ENCODE measurements at regions not wholly inside any gene's neighbourhood (a gene's known extent, or its start where the extent isn't known, plus 50 kb on each side); places are given as distances from the start of the nearest gene placed in this dataset.

- Histone ChIP-seq H4K20me1 (ENCODE audit: insufficient read depth, low read length) (no peaks in the 10 kb centered on the region), H3K36me3 (ENCODE audit: insufficient read depth, low read length) (no peaks in the 10 kb centered on the region), H2AFZ (ENCODE audit: low read length) (no peak overlapping the region), H3K27me3 (ENCODE audit: insufficient read depth, low read length) (no peaks in the 10 kb centered on the region), H3K9me3 (ENCODE audit: low read depth, low read length) (peaks cover 3% of the 10 kb centered on the region), H3K79me2 (ENCODE audit: insufficient read depth, low read length) (no peaks in the 10 kb centered on the region), H3K27ac (ENCODE audit: low read depth, low read length) (no peak overlapping the region), H3K4me1 (ENCODE audit: insufficient read depth, low read length) (no peaks in the 10 kb centered on the region), H3K4me3 (ENCODE audit: insufficient read depth, low read length) (no peak overlapping the region), H3K4me2 (ENCODE audit: insufficient read depth, low read length) (no peak overlapping the region)
- TF ChIP-seq, protein P1, sequence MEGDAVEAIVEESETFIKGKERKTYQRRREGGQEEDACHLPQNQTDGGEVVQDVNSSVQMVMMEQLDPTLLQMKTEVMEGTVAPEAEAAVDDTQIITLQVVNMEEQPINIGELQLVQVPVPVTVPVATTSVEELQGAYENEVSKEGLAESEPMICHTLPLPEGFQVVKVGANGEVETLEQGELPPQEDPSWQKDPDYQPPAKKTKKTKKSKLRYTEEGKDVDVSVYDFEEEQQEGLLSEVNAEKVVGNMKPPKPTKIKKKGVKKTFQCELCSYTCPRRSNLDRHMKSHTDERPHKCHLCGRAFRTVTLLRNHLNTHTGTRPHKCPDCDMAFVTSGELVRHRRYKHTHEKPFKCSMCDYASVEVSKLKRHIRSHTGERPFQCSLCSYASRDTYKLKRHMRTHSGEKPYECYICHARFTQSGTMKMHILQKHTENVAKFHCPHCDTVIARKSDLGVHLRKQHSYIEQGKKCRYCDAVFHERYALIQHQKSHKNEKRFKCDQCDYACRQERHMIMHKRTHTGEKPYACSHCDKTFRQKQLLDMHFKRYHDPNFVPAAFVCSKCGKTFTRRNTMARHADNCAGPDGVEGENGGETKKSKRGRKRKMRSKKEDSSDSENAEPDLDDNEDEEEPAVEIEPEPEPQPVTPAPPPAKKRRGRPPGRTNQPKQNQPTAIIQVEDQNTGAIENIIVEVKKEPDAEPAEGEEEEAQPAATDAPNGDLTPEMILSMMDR (IDR thresholded peaks at IDR 0.05; ENCODE audit: extremely low read depth, low read depth, low read length): no peak
- DNase-seq (ENCODE audit: insufficient read length, low spot score, missing footprints): no peak
Measured at GRCh38 chr1:57590978-57591377, 167.1 kb upstream of the DAB1 start.

DNA sequence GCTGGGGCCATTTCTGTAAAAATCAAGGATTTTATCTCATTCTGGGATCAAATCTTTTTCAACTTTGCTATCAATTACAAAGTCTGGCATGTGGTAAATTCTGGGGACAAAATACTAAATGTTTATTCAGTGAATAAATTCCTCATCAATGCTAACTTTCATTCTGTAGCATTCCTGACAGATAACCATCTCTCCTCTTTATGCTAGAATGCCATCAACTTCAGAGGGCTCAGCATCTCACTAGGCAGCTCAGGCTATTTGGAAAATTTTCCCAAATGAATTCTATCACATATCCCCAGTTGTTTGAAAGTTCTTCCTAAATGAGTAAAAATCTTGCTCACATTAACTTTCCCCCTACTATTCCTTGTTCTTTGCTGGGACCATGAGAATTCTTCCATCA, 163.0 kb upstream of the DAB1 start:
- no peak overlapping the region for H3K27ac ChIP-seq (ENCODE audit: low read depth, low read length)
- H4K20me1 ChIP-seq (ENCODE audit: insufficient read depth, low read length): no peaks in the 10 kb centered on the region
- H2AFZ ChIP-seq (ENCODE audit: low read length): no peak overlapping the region
- no peak overlapping the region for H3K4me3 ChIP-seq (ENCODE audit: insufficient read depth, low read length)
- TF ChIP-seq, protein P1 (IDR thresholded peaks at IDR 0.05; ENCODE audit: extremely low read depth, low read depth, low read length): no peak
- no peaks in the 10 kb centered on the region for H3K79me2 ChIP-seq (ENCODE audit: insufficient read depth, low read length)
- no peak overlapping the region for H3K4me2 ChIP-seq (ENCODE audit: insufficient read depth, low read length)
- H3K36me3 ChIP-seq (ENCODE audit: insufficient read depth, low read length): no peaks in the 10 kb centered on the region
- DNase-seq (ENCODE audit: insufficient read length, low spot score, missing footprints): no peak
- H3K27me3 ChIP-seq (ENCODE audit: insufficient read depth, low read length): no peaks in the 10 kb centered on the region
- H3K4me1 ChIP-seq (ENCODE audit: insufficient read depth, low read length): no peaks in the 10 kb centered on the region
- no peaks in the 10 kb centered on the region for H3K9me3 ChIP-seq (ENCODE audit: low read depth, low read length)

DNA sequence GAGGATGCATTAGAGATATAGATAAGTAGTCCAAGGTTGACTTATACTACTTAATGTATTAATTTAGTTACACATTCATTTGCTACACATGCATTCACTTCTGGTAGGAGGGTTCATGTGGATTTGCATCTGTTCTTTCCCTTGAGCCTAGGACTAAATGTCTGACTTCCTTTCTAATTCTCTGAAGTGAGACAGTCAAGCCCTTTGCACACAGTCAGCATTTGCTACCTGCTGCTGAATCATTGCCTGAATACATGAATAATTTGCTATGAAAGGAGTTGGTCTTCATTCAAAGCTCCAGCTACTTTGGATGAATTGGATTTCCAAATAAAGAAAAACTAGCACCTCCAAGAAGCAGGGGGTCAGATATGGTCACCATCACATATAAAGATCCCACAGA, 154.8 kb upstream of the DAB1 start:
- Histone ChIP-seq H2AFZ (ENCODE audit: low read length) (no peak overlapping the region), H3K4me3 (ENCODE audit: insufficient read depth, low read length) (no peak overlapping the region), H4K20me1 (ENCODE audit: insufficient read depth, low read length) (no peaks in the 10 kb centered on the region), H3K4me2 (ENCODE audit: insufficient read depth, low read length) (no peak overlapping the region), H3K36me3 (ENCODE audit: insufficient read depth, low read length) (no peaks in the 10 kb centered on the region), H3K27me3 (ENCODE audit: insufficient read depth, low read length) (no peaks in the 10 kb centered on the region), H3K79me2 (ENCODE audit: insufficient read depth, low read length) (no peaks in the 10 kb centered on the region), H3K4me1 (ENCODE audit: insufficient read depth, low read length) (no peaks in the 10 kb centered on the region), H3K9me3 (ENCODE audit: low read depth, low read length) (no peaks in the 10 kb centered on the region), H3K27ac (ENCODE audit: low read depth, low read length) (no peak overlapping the region)
- TF ChIP-seq, protein P1 (IDR thresholded peaks at IDR 0.05; ENCODE audit: extremely low read depth, low read depth, low read length): no peak
- DNase-seq (ENCODE audit: insufficient read length, low spot score, missing footprints): no peak

DNA sequence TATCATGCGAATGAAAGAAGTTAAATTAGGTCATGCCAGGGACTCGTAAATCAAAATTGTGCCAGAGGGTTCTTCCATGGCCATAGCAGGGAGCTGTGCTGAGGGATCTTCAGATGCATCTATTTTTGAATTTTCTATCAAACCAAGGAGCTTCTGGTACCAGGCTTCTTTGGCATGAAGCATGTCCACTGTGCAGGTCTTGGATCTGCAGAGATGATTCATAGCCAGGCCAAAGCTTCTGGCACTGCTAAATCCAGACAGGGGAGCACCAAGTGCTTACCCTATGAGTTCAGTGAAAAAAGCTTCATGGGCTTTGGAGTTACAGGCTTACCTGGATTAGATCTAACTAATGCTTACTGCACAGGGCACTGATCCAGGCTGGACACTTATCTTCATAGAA, 154.2 kb upstream of the DAB1 start:
- H3K4me1 ChIP-seq (ENCODE audit: insufficient read depth, low read length): no peaks in the 10 kb centered on the region
- H2AFZ ChIP-seq (ENCODE audit: low read length): no peak overlapping the region
- H3K9me3 ChIP-seq (ENCODE audit: low read depth, low read length): no peaks in the 10 kb centered on the region
- H3K36me3 ChIP-seq (ENCODE audit: insufficient read depth, low read length): no peaks in the 10 kb centered on the region
- TF ChIP-seq, protein P1 (IDR thresholded peaks at IDR 0.05; ENCODE audit: extremely low read depth, low read depth, low read length): no peak
- H3K79me2 ChIP-seq (ENCODE audit: insufficient read depth, low read length): no peaks in the 10 kb centered on the region
- DNase-seq (ENCODE audit: insufficient read length, low spot score, missing footprints): no peak
- no peaks in the 10 kb centered on the region for H4K20me1 ChIP-seq (ENCODE audit: insufficient read depth, low read length)
- no peak overlapping the region for H3K4me2 ChIP-seq (ENCODE audit: insufficient read depth, low read length)
- no peak overlapping the region for H3K4me3 ChIP-seq (ENCODE audit: insufficient read depth, low read length)
- no peaks in the 10 kb centered on the region for H3K27me3 ChIP-seq (ENCODE audit: insufficient read depth, low read length)
- H3K27ac ChIP-seq (ENCODE audit: low read depth, low read length): no peak overlapping the region
